Femur (tissue), 1 donor: ENCODE measurements at regions not wholly inside any gene's neighbourhood (a gene's known extent, or its start where the extent isn't known, plus 50 kb on each side); places are given as distances from the start of the nearest gene placed in this dataset.
"Not testable (repeated sequence)": the region's sequence is repeated elsewhere in the genome, so short reads cannot be mapped to it uniquely, and the experiment has no call there.

ENCODE experiments used
- DNase-seq: peaks from one replicate; pipeline ENCODE4 v3.0.0-alpha.2; 2017

- DNase-seq = no peak
These were observed 152.2 kb downstream of the LIPI start for GRCh38 chr21:14058566-14058965.

- DNase-seq = not testable (repeated sequence)
These were observed 152.8 kb downstream of the LIPI start for GRCh38 chr21:14057841-14058481.

- DNase-seq = no peak
These were observed 153.4 kb downstream of the LIPI start for GRCh38 chr21:14057313-14057712.

- DNase-seq = no peak
These were observed 154.0 kb downstream of the LIPI start for GRCh38 chr21:14056771-14057191.

- not testable (repeated sequence) for DNase-seq
These were observed 154.8 kb downstream of the LIPI start for GRCh38 chr21:14055746-14056515.

GRCh38 chr21:14054682-14055081 lies 156.1 kb downstream of the LIPI start:
- no peak for DNase-seq

GRCh38 chr21:14050121-14050520 lies 160.6 kb downstream of the LIPI start:
- no peak for DNase-seq

- no peak for DNase-seq
These were observed 164.4 kb downstream of the LIPI start for GRCh38 chr21:14046401-14046800.

GRCh38 chr21:14040386-14040785 lies 170.4 kb downstream of the LIPI start:
- no peak for DNase-seq

- not testable (repeated sequence) for DNase-seq
These were observed 182.1 kb downstream of the LIPI start for GRCh38 chr21:14028619-14029018.

- peak; percentile 95 for DNase-seq
These were observed 183.4 kb downstream of the LIPI start for GRCh38 chr21:14027235-14027869.

- DNase-seq = not testable (repeated sequence)
These were observed 190.6 kb downstream of the LIPI start for GRCh38 chr21:14020108-14020507.

- not testable (repeated sequence) for DNase-seq
These were observed 194.9 kb downstream of the LIPI start for GRCh38 chr21:14015841-14016240.

GRCh38 chr21:14013623-14014498 lies 196.9 kb downstream of the LIPI start:
- not testable (repeated sequence) for DNase-seq

GRCh38 chr21:14013056-14013603 lies 197.6 kb downstream of the LIPI start:
- no peak for DNase-seq

- no peak for DNase-seq
These were observed 198.3 kb downstream of the LIPI start for GRCh38 chr21:14012409-14012808.

- not testable (repeated sequence) for DNase-seq
These were observed 199.0 kb downstream of the LIPI start for GRCh38 chr21:14011751-14012150.

GRCh38 chr21:14011149-14011548 lies 199.6 kb downstream of the LIPI start:
- DNase-seq = not testable (repeated sequence)

- no peak for DNase-seq
These were observed 200.0 kb downstream of the LIPI start for GRCh38 chr21:14010729-14011128.

- DNase-seq = not testable (repeated sequence)
These were observed 200.8 kb downstream of the LIPI start for GRCh38 chr21:14009990-14010389.

- not testable (repeated sequence) for DNase-seq
These were observed 201.3 kb downstream of the LIPI start for GRCh38 chr21:14009238-14009981.

GRCh38 chr21:14008436-14008835 lies 202.3 kb downstream of the LIPI start:
- not testable (repeated sequence) for DNase-seq
